ENCODE measurements at regions not wholly inside any gene's neighbourhood (a gene's known extent, or its start where the extent isn't known, plus 50 kb on each side); places are given as distances from the start of the nearest gene placed in this dataset.
"Not testable (repeated sequence)": the region's sequence is repeated elsewhere in the genome, so short reads cannot be mapped to it uniquely, and the experiment has no call there.

DNA sequence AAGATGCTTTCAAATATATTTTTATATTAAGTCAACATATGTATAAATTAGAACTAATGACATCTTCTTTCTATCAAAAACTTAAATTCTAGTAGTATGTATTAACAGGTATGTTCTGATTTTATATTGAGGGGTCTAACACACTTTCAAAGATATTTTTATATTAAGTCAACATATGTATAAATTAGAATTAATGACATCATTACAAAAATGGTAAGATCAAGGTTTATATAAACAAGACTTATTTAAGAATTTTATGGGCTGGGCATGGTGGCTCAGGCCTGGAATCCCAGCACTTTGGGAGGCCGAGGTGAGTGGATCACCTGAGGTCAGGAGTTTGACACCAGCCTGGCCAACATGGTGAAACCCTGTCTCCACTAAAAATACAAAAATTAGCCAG, 194.6 kb upstream of the CXCR4 start:
- TF ChIP-seq, protein P1, sequence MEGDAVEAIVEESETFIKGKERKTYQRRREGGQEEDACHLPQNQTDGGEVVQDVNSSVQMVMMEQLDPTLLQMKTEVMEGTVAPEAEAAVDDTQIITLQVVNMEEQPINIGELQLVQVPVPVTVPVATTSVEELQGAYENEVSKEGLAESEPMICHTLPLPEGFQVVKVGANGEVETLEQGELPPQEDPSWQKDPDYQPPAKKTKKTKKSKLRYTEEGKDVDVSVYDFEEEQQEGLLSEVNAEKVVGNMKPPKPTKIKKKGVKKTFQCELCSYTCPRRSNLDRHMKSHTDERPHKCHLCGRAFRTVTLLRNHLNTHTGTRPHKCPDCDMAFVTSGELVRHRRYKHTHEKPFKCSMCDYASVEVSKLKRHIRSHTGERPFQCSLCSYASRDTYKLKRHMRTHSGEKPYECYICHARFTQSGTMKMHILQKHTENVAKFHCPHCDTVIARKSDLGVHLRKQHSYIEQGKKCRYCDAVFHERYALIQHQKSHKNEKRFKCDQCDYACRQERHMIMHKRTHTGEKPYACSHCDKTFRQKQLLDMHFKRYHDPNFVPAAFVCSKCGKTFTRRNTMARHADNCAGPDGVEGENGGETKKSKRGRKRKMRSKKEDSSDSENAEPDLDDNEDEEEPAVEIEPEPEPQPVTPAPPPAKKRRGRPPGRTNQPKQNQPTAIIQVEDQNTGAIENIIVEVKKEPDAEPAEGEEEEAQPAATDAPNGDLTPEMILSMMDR (IDR thresholded peaks at IDR 0.05), result not testable (repeated sequence)
- TF ChIP-seq POLR2AphosphoS5 (IDR thresholded peaks at IDR 0.05; ENCODE audit: low read depth, low read length), result not testable (repeated sequence)
